Ishikawa (cell line): ENCODE measurements at regions not wholly inside any gene's neighbourhood (a gene's known extent, or its start where the extent isn't known, plus 50 kb on each side); places are given as distances from the start of the nearest gene placed in this dataset.

ENCODE experiments used
- CREB1 ChIP-seq: IDR thresholded peaks from 2 replicates; pipeline ENCODE4 v1.6.1; 2012; ENCODE audit warnings: low read depth
- EGR1 ChIP-seq: IDR thresholded peaks from 2 replicates; pipeline ENCODE4 v1.6.1; 2012
- EP300 ChIP-seq: IDR thresholded peaks from 2 replicates; pipeline ENCODE4 v1.6.1; 2012; ENCODE audit warnings: borderline replicate concordance
- FOXM1 ChIP-seq: IDR thresholded peaks from 2 replicates; pipeline ENCODE4 v1.6.1; 2012; ENCODE audit warnings: low read depth, borderline replicate concordance
- MAX ChIP-seq: IDR thresholded peaks from 2 replicates; pipeline ENCODE4 v1.6.1; 2012
- NFIC ChIP-seq: IDR thresholded peaks from 2 replicates; pipeline ENCODE4 v1.6.1; 2012
- RAD21 ChIP-seq: IDR thresholded peaks from 2 replicates; pipeline ENCODE4 v1.6.1; 2012; ENCODE audit warnings: low read depth
- REST ChIP-seq: IDR thresholded peaks from 2 replicates; pipeline ENCODE4 v1.6.1; 2012; ENCODE audit warnings: low read depth, mild to moderate bottlenecking
- TAF1 ChIP-seq: IDR thresholded peaks from 2 replicates; pipeline ENCODE4 v1.6.1; 2012; ENCODE audit warnings: low read depth, mild to moderate bottlenecking
- TCF12 ChIP-seq: IDR thresholded peaks from 2 replicates; pipeline ENCODE4 v1.6.1; 2012; ENCODE audit warnings: low read depth
- TEAD4 ChIP-seq: IDR thresholded peaks from 2 replicates; pipeline ENCODE4 v1.6.1; 2012
- YY1 ChIP-seq: IDR thresholded peaks from 2 replicates; pipeline ENCODE4 v1.6.1; 2012; ENCODE audit warnings: low read depth
- ZBTB7A ChIP-seq: IDR thresholded peaks from 2 replicates; pipeline ENCODE4 v1.6.1; 2012; ENCODE audit warnings: low read depth

DNA sequence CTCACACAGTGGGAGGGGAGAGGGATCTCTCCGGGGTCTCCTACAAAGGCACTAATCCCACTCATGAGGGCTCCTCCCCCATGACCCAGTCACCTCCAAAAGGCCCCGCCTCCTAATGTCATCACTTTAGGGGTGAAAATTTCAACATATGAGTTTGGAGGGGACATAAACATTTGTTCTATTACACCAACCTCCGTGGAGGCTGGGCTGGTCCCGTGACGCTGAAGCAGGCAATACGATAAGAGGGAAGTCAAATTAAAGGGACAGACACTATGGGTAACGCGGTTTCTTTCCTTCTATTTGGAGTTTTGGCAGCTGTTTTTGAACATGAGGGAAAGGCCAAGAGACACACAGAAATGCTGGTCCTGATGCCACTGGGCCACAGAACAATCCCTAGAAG is 175.7 kb upstream of the VASH1 start:
- TF ChIP-seq REST (no peak), RAD21 (no peak), EP300 (no peak), TEAD4 (no peak), NFIC (no peak), YY1 (no peak), CREB1 (no peak), TCF12 (no peak), FOXM1 (no peak), TAF1 (no peak), MAX (no peak), ZBTB7A (no peak), EGR1 (no peak)
